ENCODE measurements at regions not wholly inside any gene's neighbourhood (a gene's known extent, or its start where the extent isn't known, plus 50 kb on each side); places are given as distances from the start of the nearest gene placed in this dataset.

- TF ChIP-seq, protein P1, sequence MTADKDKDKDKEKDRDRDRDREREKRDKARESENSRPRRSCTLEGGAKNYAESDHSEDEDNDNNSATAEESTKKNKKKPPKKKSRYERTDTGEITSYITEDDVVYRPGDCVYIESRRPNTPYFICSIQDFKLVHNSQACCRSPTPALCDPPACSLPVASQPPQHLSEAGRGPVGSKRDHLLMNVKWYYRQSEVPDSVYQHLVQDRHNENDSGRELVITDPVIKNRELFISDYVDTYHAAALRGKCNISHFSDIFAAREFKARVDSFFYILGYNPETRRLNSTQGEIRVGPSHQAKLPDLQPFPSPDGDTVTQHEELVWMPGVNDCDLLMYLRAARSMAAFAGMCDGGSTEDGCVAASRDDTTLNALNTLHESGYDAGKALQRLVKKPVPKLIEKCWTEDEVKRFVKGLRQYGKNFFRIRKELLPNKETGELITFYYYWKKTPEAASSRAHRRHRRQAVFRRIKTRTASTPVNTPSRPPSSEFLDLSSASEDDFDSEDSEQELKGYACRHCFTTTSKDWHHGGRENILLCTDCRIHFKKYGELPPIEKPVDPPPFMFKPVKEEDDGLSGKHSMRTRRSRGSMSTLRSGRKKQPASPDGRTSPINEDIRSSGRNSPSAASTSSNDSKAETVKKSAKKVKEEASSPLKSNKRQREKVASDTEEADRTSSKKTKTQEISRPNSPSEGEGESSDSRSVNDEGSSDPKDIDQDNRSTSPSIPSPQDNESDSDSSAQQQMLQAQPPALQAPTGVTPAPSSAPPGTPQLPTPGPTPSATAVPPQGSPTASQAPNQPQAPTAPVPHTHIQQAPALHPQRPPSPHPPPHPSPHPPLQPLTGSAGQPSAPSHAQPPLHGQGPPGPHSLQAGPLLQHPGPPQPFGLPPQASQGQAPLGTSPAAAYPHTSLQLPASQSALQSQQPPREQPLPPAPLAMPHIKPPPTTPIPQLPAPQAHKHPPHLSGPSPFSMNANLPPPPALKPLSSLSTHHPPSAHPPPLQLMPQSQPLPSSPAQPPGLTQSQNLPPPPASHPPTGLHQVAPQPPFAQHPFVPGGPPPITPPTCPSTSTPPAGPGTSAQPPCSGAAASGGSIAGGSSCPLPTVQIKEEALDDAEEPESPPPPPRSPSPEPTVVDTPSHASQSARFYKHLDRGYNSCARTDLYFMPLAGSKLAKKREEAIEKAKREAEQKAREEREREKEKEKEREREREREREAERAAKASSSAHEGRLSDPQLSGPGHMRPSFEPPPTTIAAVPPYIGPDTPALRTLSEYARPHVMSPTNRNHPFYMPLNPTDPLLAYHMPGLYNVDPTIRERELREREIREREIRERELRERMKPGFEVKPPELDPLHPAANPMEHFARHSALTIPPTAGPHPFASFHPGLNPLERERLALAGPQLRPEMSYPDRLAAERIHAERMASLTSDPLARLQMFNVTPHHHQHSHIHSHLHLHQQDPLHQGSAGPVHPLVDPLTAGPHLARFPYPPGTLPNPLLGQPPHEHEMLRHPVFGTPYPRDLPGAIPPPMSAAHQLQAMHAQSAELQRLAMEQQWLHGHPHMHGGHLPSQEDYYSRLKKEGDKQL (CRISPR knock-in tag; IDR thresholded peaks at IDR 0.05; ENCODE audit: low read depth), result peak; percentile 90
- TF ChIP-seq ZKSCAN5 (CRISPR knock-in tag; IDR thresholded peaks at IDR 0.05) (peak; percentile 71; the same call in 1 of the 2 replicates), ATF4 (CRISPR knock-in tag; IDR thresholded peaks at IDR 0.05) (peak in 1 of 2 experiments; percentile 51; a peak in 1 of 4 replicates), RXRA (CRISPR knock-in tag; IDR thresholded peaks at IDR 0.05) (peak; percentile 70; the same call in 1 of the 2 replicates), CREM (IDR thresholded peaks at IDR 0.05) (peak; percentile 86), CREM (CRISPR knock-in tag; IDR thresholded peaks at IDR 0.05) (no peak), PHF21A (CRISPR knock-in tag; IDR thresholded peaks at IDR 0.05) (peak; percentile 68), PHF20 (CRISPR knock-in tag; IDR thresholded peaks at IDR 0.05) (no peak), FOXP1 (IDR thresholded peaks at IDR 0.05) (peak; percentile 80), FOXP1 (CRISPR knock-in tag; IDR thresholded peaks at IDR 0.05) (peak; percentile 98), DNMT1 (CRISPR knock-in tag; IDR thresholded peaks at IDR 0.05) (no peak), SP2 (CRISPR knock-in tag; IDR thresholded peaks at IDR 0.05) (no peak), NR2F6 (IDR thresholded peaks at IDR 0.05) (peak; percentile 97), NR2F6 (CRISPR knock-in tag; IDR thresholded peaks at IDR 0.05) (peak; percentile 97), ZSCAN22 (CRISPR knock-in tag; IDR thresholded peaks at IDR 0.05) (no peak), HMGXB3 (CRISPR knock-in tag; IDR thresholded peaks at IDR 0.05; ENCODE audit: borderline replicate concordance) (0 out of 2 replicates have a peak, but pooled peaks have one; percentile 53), NR2F2 (IDR thresholded peaks at IDR 0.05; ENCODE audit: borderline replicate concordance, low read depth) (peak; percentile 95), PPARG (CRISPR knock-in tag; conservative IDR thresholded peaks at IDR 0.05) (peak; percentile 94), TBL1XR1 (IDR thresholded peaks at IDR 0.05; ENCODE audit: borderline replicate concordance, low read length, partially characterized antibody) (peak; percentile 45), TEAD3 (CRISPR knock-in tag; optimal IDR thresholded peaks at IDR 0.05; ENCODE audit: borderline replicate concordance) (peak; percentile 90), ZSCAN9 (CRISPR knock-in tag; IDR thresholded peaks at IDR 0.05; ENCODE audit: borderline replicate concordance) (peak; percentile 42; the same call in 1 of the 2 replicates)
- TF ChIP-seq, protein P2, sequence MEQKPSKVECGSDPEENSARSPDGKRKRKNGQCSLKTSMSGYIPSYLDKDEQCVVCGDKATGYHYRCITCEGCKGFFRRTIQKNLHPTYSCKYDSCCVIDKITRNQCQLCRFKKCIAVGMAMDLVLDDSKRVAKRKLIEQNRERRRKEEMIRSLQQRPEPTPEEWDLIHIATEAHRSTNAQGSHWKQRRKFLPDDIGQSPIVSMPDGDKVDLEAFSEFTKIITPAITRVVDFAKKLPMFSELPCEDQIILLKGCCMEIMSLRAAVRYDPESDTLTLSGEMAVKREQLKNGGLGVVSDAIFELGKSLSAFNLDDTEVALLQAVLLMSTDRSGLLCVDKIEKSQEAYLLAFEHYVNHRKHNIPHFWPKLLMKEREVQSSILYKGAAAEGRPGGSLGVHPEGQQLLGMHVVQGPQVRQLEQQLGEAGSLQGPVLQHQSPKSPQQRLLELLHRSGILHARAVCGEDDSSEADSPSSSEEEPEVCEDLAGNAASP (CRISPR knock-in tag; IDR thresholded peaks at IDR 0.05; ENCODE audit: borderline replicate concordance), result peak; percentile 45; the same call in 1 of the 2 replicates
These were observed 143.9 kb upstream of the NR3C1 start (continued) for GRCh38 chr5:143547342-143547741.

Measured in HepG2 (cell line).